Thyroid gland (tissue), 4 donors: ENCODE measurements at regions not wholly inside any gene's neighbourhood (a gene's known extent, or its start where the extent isn't known, plus 50 kb on each side); places are given as distances from the start of the nearest gene placed in this dataset.

Source experiments
- DNase-seq, 2 donors: peaks; one replicate each; pipeline ENCODE4 v3.0.0-alpha.2; 2019
- H3K27ac ChIP-seq, 3 donors: fragments of 200-600 bp; sonication (generic); 1 replicate in 2 of 3; 2 replicates in 1 of 3; pipeline ENCODE4 v1.5.1; 2016 to 2019; ENCODE audit warnings: mild to moderate bottlenecking in 1 of 3, moderate library complexity in 1 of 3
- H3K27me3 ChIP-seq: fragments of 200-600 bp; sonication (generic); one replicate; pipeline ENCODE4 v1.5.1; 2019
- H3K36me3 ChIP-seq, 2 donors: fragments of 200-600 bp; sonication (generic); one replicate each; pipeline ENCODE4 v1.5.1; 2016 to 2019
- H3K4me1 ChIP-seq, 2 donors: fragments of 200-600 bp; sonication (generic); one replicate each; pipeline ENCODE4 v1.5.1; 2017 to 2019
- H3K4me3 ChIP-seq, 3 donors: fragments of 200-600 bp; sonication (generic); replicated peaks in 1 of 3; 1 replicate in 2 of 3; 2 replicates in 1 of 3; pipeline ENCODE4 v1.5.1; 2016; ENCODE audit warnings: mild to moderate bottlenecking in 1 of 3
- H3K9me3 ChIP-seq: fragments of 200-600 bp; sonication (generic); one replicate; pipeline ENCODE4 v1.5.1; 2017
- CTCF ChIP-seq, 6 experiments: fragments of 200-600 bp in 3 of 6; fragments of 450-650 bp in 3 of 6; sonication (generic) in 3 of 6; IDR thresholded peaks; one replicate each; pipeline ENCODE4 v1.5.1; 2016 to 2019; ENCODE audit warnings: antibody characterized with exemption in 6 of 6, mild to moderate bottlenecking in 2 of 6, inconsistent platforms in 1 of 6, moderate library complexity in 1 of 6
- POLR2A ChIP-seq, 2 donors: fragments of 450-650 bp; IDR thresholded peaks; one replicate each; pipeline ENCODE4 v1.6.1; 2017; ENCODE audit warnings: antibody characterized with exemption in 2 of 2, mild to moderate bottlenecking in 2 of 2, moderate library complexity in 1 of 2
- WGBS, 2 donors: methylation state at CpG; one replicate each; pipeline ENCODE4 v1.1.5; 2017; 5-methylcytosine and 5-hydroxymethylcytosine counted together
- intact Hi-C: fragments of 100-400 bp; cut with DNase I; formaldehyde crosslinking; loops from one replicate; pipeline ENCODE4 v1.15.1; 2023

DNA sequence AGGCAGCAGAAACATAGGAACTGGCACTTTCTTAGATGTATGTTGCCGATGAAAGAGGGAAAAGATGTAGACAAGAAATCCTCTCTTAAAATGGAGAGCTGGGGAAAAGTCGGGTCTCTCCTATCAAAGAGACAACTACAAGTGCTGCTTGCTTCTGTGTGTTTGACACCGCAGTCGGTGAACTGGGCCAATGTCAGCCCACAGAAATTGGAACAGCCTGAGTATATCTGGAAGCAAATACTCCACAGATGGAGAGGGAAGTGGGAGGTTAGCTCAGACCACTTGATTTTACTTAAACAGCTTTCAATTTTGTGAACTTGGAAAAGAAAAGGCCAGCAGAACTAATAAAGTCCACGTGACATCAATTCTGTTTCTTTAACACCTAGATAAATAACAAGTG, 230.9 kb upstream of the FAT1 start:
- intact Hi-C loops, result no loop called here
- no peak for DNase-seq
- TF ChIP-seq POLR2A (IDR thresholded peaks at IDR 0.05), result no peak
- TF ChIP-seq CTCF (IDR thresholded peaks at IDR 0.05), result no peak
- Histone ChIP-seq H3K9me3 (no peaks in the 10 kb centered on the region), H3K27ac (no peak overlapping the region), H3K4me1 (no peaks in the 10 kb centered on the region), H3K36me3 (no peaks in the 10 kb centered on the region), H3K4me3 (no peak overlapping the region), H3K27me3 (no peaks in the 10 kb centered on the region)
- WGBS, 2 donors, result 69 to 80% methylated on average over 5 of the region's 5 CpGs

DNA sequence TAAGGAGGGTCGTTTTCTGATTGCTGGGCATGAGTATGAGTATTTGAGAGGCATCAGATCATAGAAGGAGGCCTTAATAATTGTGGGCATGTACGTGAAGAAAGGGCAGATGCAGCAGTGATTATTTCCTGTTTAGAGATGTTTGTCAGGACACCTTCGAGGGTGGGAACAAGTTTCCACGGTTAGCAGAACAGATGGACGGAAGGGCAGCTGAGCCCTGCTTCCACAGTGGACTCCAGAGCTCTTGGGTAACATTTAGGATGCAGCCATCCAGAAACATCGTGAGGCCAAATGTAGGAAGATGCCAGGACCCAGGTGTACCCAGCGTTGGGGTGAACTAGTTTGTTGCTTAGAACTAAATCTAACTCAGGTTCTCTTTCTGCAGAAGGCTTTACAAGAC, 231.3 kb upstream of the FAT1 start:
- no peak overlapping the region for H3K27ac ChIP-seq

DNA sequence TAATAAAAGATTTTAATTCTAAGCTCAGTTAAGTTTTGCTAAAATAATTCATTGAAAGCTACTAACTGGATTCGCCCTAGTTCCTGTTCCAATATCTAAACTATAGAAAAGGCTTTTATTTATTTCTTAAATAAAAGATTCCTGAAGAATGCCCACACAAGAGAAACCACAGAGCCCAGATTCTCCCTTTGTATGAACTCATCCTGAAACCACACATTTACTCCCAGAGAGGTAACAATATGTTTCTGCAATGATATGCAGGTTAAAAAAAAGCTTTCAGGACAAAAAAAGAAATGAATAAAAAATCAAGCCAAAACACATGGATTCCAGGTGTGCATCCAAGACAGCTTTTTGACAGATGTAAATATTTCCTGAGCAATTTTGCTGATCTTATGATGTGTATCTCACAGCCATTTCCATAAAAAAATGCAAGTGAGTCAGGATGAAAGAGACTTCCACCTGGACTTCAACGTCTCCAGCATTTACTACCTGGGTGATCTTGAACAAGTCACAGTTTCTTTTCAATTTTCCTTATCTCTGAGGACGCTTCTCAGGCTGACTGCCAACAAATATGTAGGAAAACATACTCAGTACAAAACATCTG, 234.4 kb upstream of the FAT1 start:
- TF ChIP-seq POLR2A (IDR thresholded peaks at IDR 0.05) (no peak), CTCF (IDR thresholded peaks at IDR 0.05) (no peak)
- WGBS, 2 donors, result 77 to 82% methylated on average over 3 of the region's 3 CpGs
- intact Hi-C loops, result no loop called here
- no peak overlapping the region for H3K27ac ChIP-seq
- no peaks in the 10 kb centered on the region for H3K27me3 ChIP-seq
- H3K36me3 ChIP-seq, result no peaks in the 10 kb centered on the region
- DNase-seq, result no peak
- H3K4me1 ChIP-seq, result no peaks in the 10 kb centered on the region
- no peak overlapping the region for H3K4me3 ChIP-seq
- no peaks in the 10 kb centered on the region for H3K9me3 ChIP-seq

More for the DNA sequence above, 231.3 kb upstream of the FAT1 start:
- Histone ChIP-seq H3K27me3 (no peaks in the 10 kb centered on the region), H3K9me3 (no peaks in the 10 kb centered on the region), H3K4me1 (no peaks in the 10 kb centered on the region), H3K4me3 (no peak overlapping the region), H3K36me3 (no peaks in the 10 kb centered on the region)
- TF ChIP-seq CTCF (IDR thresholded peaks at IDR 0.05) (no peak), POLR2A (IDR thresholded peaks at IDR 0.05) (no peak)
- WGBS, 2 donors, result 72 to 84% methylated on average over 7 of the region's 7 CpGs
- DNase-seq, result no peak
- intact Hi-C loops, result no loop called here

DNA sequence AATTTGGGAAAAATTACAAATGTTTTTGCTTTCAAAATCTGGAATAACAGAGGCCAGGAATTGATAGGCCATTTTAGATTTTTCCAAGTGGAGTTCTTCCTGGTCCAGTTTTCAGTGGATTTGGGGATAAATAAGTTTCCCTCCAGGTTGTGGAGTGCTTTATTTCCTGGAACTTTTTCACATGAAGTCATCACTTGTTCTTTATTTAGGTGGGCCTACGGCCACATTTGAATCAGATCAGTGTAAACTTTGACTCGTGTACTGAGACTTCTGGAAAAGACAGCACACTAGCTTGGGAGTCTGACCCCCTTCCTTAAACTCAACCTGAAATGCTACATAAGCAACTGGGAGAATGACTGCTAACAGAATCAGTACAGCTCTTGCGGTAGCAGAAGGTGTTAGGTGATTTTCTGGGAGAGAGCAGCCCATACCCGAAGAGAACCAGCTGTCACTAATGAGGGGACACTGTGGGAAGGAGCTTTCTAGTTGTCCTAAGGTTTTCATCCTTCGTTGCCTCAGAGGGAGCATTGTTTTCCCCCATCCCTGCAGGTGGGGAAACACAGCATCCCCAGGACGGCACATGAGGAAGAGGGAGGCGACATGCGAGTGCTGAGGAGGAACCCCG, 235.2 kb upstream of the FAT1 start:
- H3K4me3 ChIP-seq, result no peak overlapping the region
- H3K27me3 ChIP-seq, result no peaks in the 10 kb centered on the region
- TF ChIP-seq POLR2A (IDR thresholded peaks at IDR 0.05) (no peak), CTCF (IDR thresholded peaks at IDR 0.05) (no peak)
- intact Hi-C loops, result no loop called here
- H3K36me3 ChIP-seq, result no peaks in the 10 kb centered on the region
- H3K27ac ChIP-seq, result no peak overlapping the region
- no peaks in the 10 kb centered on the region for H3K9me3 ChIP-seq
- H3K4me1 ChIP-seq, result no peaks in the 10 kb centered on the region
- DNase-seq, result no peak
- WGBS, 2 donors, result 83 to 85% methylated on average over 5 to 9 of the region's 9 CpGs

- TF ChIP-seq POLR2A (IDR thresholded peaks at IDR 0.05) (no peak), CTCF (IDR thresholded peaks at IDR 0.05) (no peak)
- Histone ChIP-seq H3K9me3 (no peaks in the 10 kb centered on the region), H3K4me3 (no peak overlapping the region), H3K4me1 (no peaks in the 10 kb centered on the region), H3K27ac (no peak overlapping the region), H3K36me3 (no peaks in the 10 kb centered on the region), H3K27me3 (no peaks in the 10 kb centered on the region)
- intact Hi-C loops, result no loop called here
- WGBS, 2 donors, result 60 to 66% methylated on average over 12 of the region's 12 CpGs
- DNase-seq, result no peak
These were observed 256.5 kb upstream of the FAT1 start for GRCh38 chr4:186979961-186980745.
